ENCODE measurements at regions not wholly inside any gene's neighbourhood (a gene's known extent, or its start where the extent isn't known, plus 50 kb on each side); places are given as distances from the start of the nearest gene placed in this dataset.

- Histone ChIP-seq H3K36me3 (ENCODE audit: control insufficient read depth, low read length) (no peaks in the 10 kb centered on the region), H3F3A (ENCODE audit: control insufficient read depth, insufficient read depth) (no peaks in the 10 kb centered on the region)
Observed at GRCh38 chr10:45179691-45180090, 135.7 kb downstream of the OR13A1 start.

GRCh38 chr10:45180507-45180906 lies 134.9 kb downstream of the OR13A1 start:
- Histone ChIP-seq H3K27me3 (ENCODE audit: control insufficient read depth, low read length) (peaks cover 8% of the 10 kb centered on the region), H3K9me2 (replicated peaks; ENCODE audit: control insufficient read depth, low read length) (no peaks in the 10 kb centered on the region), H3K27ac (ENCODE audit: low read depth, low read length) (no peak overlapping the region), H3K4me1 (ENCODE audit: control insufficient read depth, low read length) (no peaks in the 10 kb centered on the region), H3F3A (ENCODE audit: control insufficient read depth, insufficient read depth) (no peaks in the 10 kb centered on the region), H3K9me3 (ENCODE audit: control insufficient read depth, insufficient read depth, low read length) (no peaks in the 10 kb centered on the region), H4K20me1 (ENCODE audit: control insufficient read depth, insufficient read depth, low read depth, low read length) (no peaks in the 10 kb centered on the region), H3K36me3 (ENCODE audit: control insufficient read depth, low read length) (no peaks in the 10 kb centered on the region), H3K4me2 (ENCODE audit: low read length) (no peak overlapping the region), H3K4me3 (ENCODE audit: low read length) (no peak overlapping the region), H3K79me2 (ENCODE audit: control insufficient read depth, low read length) (no peaks in the 10 kb centered on the region)
- TF ChIP-seq CTCF (IDR thresholded peaks at IDR 0.05; ENCODE audit: low read depth, low read length, poor library complexity, severe bottlenecking) = no peak
- no peak for TF ChIP-seq EZH2phosphoT487 (IDR thresholded peaks at IDR 0.05; ENCODE audit: borderline replicate concordance, low read length)

More at GRCh38 chr10:45179691-45180090, 135.7 kb downstream of the OR13A1 start:
- Histone ChIP-seq H3K9me3 (ENCODE audit: control insufficient read depth, insufficient read depth, low read length) (no peaks in the 10 kb centered on the region), H3K4me2 (ENCODE audit: low read length) (no peak overlapping the region), H3K9me2 (replicated peaks; ENCODE audit: control insufficient read depth, low read length) (no peaks in the 10 kb centered on the region), H3K79me2 (ENCODE audit: control insufficient read depth, low read length) (no peaks in the 10 kb centered on the region), H3K4me3 (ENCODE audit: low read length) (no peak overlapping the region), H4K20me1 (ENCODE audit: control insufficient read depth, insufficient read depth, low read depth, low read length) (no peaks in the 10 kb centered on the region), H3K27me3 (ENCODE audit: control insufficient read depth, low read length) (peaks cover 8% of the 10 kb centered on the region), H3K27ac (ENCODE audit: low read depth, low read length) (no peak overlapping the region), H3K4me1 (ENCODE audit: control insufficient read depth, low read length) (no peaks in the 10 kb centered on the region)
- no peak for TF ChIP-seq CTCF (IDR thresholded peaks at IDR 0.05; ENCODE audit: low read depth, low read length, poor library complexity, severe bottlenecking)

GRCh38 chr10:45180946-45181875 lies 134.2 kb downstream of the OR13A1 start:
- TF ChIP-seq CTCF (IDR thresholded peaks at IDR 0.05; ENCODE audit: low read depth, low read length, poor library complexity, severe bottlenecking) (no peak), EZH2phosphoT487 (IDR thresholded peaks at IDR 0.05; ENCODE audit: borderline replicate concordance, low read length) (no peak)
- peaks cover 4% of the 10 kb centered on the region for H3K27me3 ChIP-seq (ENCODE audit: control insufficient read depth, low read length)
- no peaks in the 10 kb centered on the region for H3F3A ChIP-seq (ENCODE audit: control insufficient read depth, insufficient read depth)
- H3K27ac ChIP-seq (ENCODE audit: low read depth, low read length) = no peak overlapping the region
- H3K4me2 ChIP-seq (ENCODE audit: low read length) = no peak overlapping the region
- H4K20me1 ChIP-seq (ENCODE audit: control insufficient read depth, insufficient read depth, low read depth, low read length) = no peaks in the 10 kb centered on the region
- H3K79me2 ChIP-seq (ENCODE audit: control insufficient read depth, low read length) = no peaks in the 10 kb centered on the region
- H3K9me2 ChIP-seq (replicated peaks; ENCODE audit: control insufficient read depth, low read length) = no peaks in the 10 kb centered on the region
- H3K4me3 ChIP-seq (ENCODE audit: low read length) = no peak overlapping the region
- H3K9me3 ChIP-seq (ENCODE audit: control insufficient read depth, insufficient read depth, low read length) = no peaks in the 10 kb centered on the region
- H3K36me3 ChIP-seq (ENCODE audit: control insufficient read depth, low read length) = no peaks in the 10 kb centered on the region
- H3K4me1 ChIP-seq (ENCODE audit: control insufficient read depth, low read length) = no peaks in the 10 kb centered on the region
